ENCODE measurements at regions not wholly inside any gene's neighbourhood (a gene's known extent, or its start where the extent isn't known, plus 50 kb on each side); places are given as distances from the start of the nearest gene placed in this dataset.

- H3K4me2 ChIP-seq: no peak overlapping the region
- no peak overlapping the region for H3K4me3 ChIP-seq (IDR thresholded peaks at IDR 0.05; ENCODE audit: insufficient read depth, low read depth, low read length)
- no peak overlapping the region for H3K9ac ChIP-seq
- H4K20me1 ChIP-seq (ENCODE audit: insufficient read depth): no peaks in the 10 kb centered on the region
- no peaks in the 10 kb centered on the region for H3K4me1 ChIP-seq (ENCODE audit: low read depth, poor library complexity, severe bottlenecking)
- H2AFZ ChIP-seq (ENCODE audit: low read depth): no peak overlapping the region
- TF ChIP-seq CTCF (conservative IDR thresholded peaks at IDR 0.05; ENCODE audit: low read depth, low read length): no peak
- no peaks in the 10 kb centered on the region for H3K79me2 ChIP-seq (ENCODE audit: insufficient read depth, low read depth)
- H3K27me3 ChIP-seq (ENCODE audit: insufficient read depth, low read depth): no peaks in the 10 kb centered on the region
- H3K27ac ChIP-seq: no peak overlapping the region
- H3K36me3 ChIP-seq (ENCODE audit: insufficient read depth): no peaks in the 10 kb centered on the region
Measured at GRCh38 chr9:7258688-7259396, 501.1 kb downstream of the KDM4C start.

DNA sequence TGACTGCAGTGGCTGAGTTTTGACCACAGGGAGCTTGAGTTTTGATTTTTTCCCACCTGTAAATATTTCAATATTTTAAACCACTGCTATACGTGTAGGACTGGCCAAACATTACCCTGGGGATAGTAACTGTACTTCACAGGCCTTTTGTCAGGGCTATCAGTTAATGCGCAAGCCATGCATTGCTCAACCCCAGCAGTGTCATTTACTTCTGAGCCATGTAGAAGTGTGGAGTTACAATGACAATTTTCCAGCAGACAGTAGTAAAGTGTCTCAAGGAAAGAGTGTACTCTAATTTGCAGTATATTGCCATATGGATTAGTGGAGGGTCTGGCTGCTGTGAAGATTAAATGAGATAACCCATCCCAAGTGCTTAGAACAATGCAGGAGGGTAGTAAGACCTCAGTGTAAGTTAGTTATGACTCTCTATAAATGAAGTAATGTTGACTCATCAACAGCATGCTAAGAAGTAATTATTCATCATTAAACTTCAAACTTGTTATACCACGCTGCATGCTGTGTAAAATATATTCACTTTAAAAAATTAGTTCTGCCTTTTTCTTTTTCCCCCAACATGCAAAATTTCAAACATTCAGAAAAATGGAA is 489.2 kb downstream of the KDM4C start:
- Histone ChIP-seq H3K36me3 (ENCODE audit: insufficient read depth) (no peaks in the 10 kb centered on the region), H3K4me3 (IDR thresholded peaks at IDR 0.05; ENCODE audit: insufficient read depth, low read depth, low read length) (no peak overlapping the region), H3K27ac (no peak overlapping the region), H3K4me1 (ENCODE audit: low read depth, poor library complexity, severe bottlenecking) (no peaks in the 10 kb centered on the region), H3K9ac (no peak overlapping the region), H3K27me3 (ENCODE audit: insufficient read depth, low read depth) (no peaks in the 10 kb centered on the region), H4K20me1 (ENCODE audit: insufficient read depth) (no peaks in the 10 kb centered on the region), H2AFZ (ENCODE audit: low read depth) (no peak overlapping the region), H3K4me2 (no peak overlapping the region), H3K79me2 (ENCODE audit: insufficient read depth, low read depth) (no peaks in the 10 kb centered on the region)
- TF ChIP-seq CTCF (conservative IDR thresholded peaks at IDR 0.05; ENCODE audit: low read depth, low read length): no peak

DNA sequence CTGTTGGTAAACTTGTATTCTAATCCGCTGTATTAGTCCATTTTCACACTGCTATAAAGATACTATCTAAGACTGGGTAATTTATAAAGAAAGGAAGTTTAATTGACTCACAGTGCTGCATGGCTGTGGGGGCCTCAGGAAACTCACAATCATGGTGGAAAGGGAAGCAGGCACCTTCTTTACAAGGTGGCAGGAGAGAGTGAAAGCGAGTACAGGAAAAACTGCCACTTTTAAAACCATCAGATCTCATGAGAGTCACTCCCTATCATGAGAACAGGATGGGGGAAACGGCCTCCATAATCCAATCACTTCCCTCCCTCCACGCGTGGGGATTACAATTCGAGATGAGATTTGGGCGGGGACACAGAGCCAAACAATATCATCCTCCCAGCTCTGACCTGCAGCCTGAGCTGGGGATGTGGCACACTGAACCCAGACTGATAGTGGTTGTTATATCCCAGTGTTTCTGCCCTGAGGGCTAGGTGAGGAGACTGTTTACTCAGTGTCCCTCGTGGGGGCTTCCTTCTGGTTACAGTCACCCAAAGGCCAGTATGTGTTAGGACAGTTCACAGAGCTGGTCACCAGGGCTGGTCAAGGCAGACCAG is 488.3 kb downstream of the KDM4C start:
- Histone ChIP-seq H3K27ac (no peak overlapping the region), H3K27me3 (ENCODE audit: insufficient read depth, low read depth) (no peaks in the 10 kb centered on the region), H3K4me3 (IDR thresholded peaks at IDR 0.05; ENCODE audit: insufficient read depth, low read depth, low read length) (no peak overlapping the region), H3K9ac (no peak overlapping the region), H3K4me2 (no peak overlapping the region), H2AFZ (ENCODE audit: low read depth) (no peak overlapping the region), H3K36me3 (ENCODE audit: insufficient read depth) (no peaks in the 10 kb centered on the region), H3K79me2 (ENCODE audit: insufficient read depth, low read depth) (no peaks in the 10 kb centered on the region), H4K20me1 (ENCODE audit: insufficient read depth) (no peaks in the 10 kb centered on the region), H3K4me1 (ENCODE audit: low read depth, poor library complexity, severe bottlenecking) (no peaks in the 10 kb centered on the region)
- no peak for TF ChIP-seq CTCF (conservative IDR thresholded peaks at IDR 0.05; ENCODE audit: low read depth, low read length)

GRCh38 chr9:7243838-7244237 is 486.1 kb downstream of the KDM4C start:
- no peaks in the 10 kb centered on the region for H3K4me1 ChIP-seq (ENCODE audit: low read depth, poor library complexity, severe bottlenecking)
- H3K4me2 ChIP-seq: no peak overlapping the region
- no peaks in the 10 kb centered on the region for H4K20me1 ChIP-seq (ENCODE audit: insufficient read depth)
- no peaks in the 10 kb centered on the region for H3K79me2 ChIP-seq (ENCODE audit: insufficient read depth, low read depth)
- no peak overlapping the region for H3K4me3 ChIP-seq (IDR thresholded peaks at IDR 0.05; ENCODE audit: insufficient read depth, low read depth, low read length)
- H2AFZ ChIP-seq (ENCODE audit: low read depth): no peak overlapping the region
- H3K36me3 ChIP-seq (ENCODE audit: insufficient read depth): no peaks in the 10 kb centered on the region
- TF ChIP-seq CTCF (conservative IDR thresholded peaks at IDR 0.05; ENCODE audit: low read depth, low read length): no peak
- no peak overlapping the region for H3K27ac ChIP-seq
- no peaks in the 10 kb centered on the region for H3K27me3 ChIP-seq (ENCODE audit: insufficient read depth, low read depth)
- H3K9ac ChIP-seq: no peak overlapping the region

Data from KMS-11 (cell line).